Cardiac fibroblast (primary cell): ENCODE measurements at regions not wholly inside any gene's neighbourhood (a gene's known extent, or its start where the extent isn't known, plus 50 kb on each side); places are given as distances from the start of the nearest gene placed in this dataset.
"Not testable (repeated sequence)": the region's sequence is repeated elsewhere in the genome, so short reads cannot be mapped to it uniquely, and the experiment has no call there.

ENCODE experiments used
- DNase-seq, 2 donors: peaks; one replicate each; pipeline versions ENCODE4 v3.0.0 to v3.0.0-alpha.2; 2010; ENCODE audit warnings: low read depth in 2 of 2
- H3K4me3 ChIP-seq, 2 donors: replicated peaks in 1 of 2; 1 replicate in 1 of 2; 2 replicates in 1 of 2; pipeline ENCODE4 v1.5.1; 2011; ENCODE audit warnings: low read depth in 2 of 2, low read length in 2 of 2, mild to moderate bottlenecking in 2 of 2, moderate library complexity in 1 of 2
- TF ChIP-seq, protein P1 (sequence below): IDR thresholded peaks from one replicate; pipeline ENCODE4 v1.5.1; 2011; ENCODE audit warnings: low read depth, mild to moderate bottlenecking, low read length, inconsistent platforms

DNA sequence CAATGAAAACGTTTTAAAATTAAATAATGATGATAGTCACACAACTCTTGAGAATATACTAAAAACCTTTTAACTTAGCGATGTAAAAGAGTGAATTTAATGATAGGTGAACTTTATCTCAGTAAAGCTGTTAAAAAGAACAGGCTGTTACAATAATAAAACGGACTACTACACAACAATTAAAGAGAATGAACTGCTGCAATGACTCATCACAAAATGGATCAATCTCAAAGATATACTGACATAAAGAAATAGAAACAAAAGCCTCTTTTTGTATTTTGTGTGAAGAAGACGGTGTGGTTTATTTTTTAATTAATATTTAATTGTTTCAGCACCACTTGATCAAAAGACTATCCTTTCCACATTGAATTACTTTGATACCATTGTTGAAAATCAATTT, 352.4 kb upstream of the GJE1 start:
- TF ChIP-seq, protein P1, sequence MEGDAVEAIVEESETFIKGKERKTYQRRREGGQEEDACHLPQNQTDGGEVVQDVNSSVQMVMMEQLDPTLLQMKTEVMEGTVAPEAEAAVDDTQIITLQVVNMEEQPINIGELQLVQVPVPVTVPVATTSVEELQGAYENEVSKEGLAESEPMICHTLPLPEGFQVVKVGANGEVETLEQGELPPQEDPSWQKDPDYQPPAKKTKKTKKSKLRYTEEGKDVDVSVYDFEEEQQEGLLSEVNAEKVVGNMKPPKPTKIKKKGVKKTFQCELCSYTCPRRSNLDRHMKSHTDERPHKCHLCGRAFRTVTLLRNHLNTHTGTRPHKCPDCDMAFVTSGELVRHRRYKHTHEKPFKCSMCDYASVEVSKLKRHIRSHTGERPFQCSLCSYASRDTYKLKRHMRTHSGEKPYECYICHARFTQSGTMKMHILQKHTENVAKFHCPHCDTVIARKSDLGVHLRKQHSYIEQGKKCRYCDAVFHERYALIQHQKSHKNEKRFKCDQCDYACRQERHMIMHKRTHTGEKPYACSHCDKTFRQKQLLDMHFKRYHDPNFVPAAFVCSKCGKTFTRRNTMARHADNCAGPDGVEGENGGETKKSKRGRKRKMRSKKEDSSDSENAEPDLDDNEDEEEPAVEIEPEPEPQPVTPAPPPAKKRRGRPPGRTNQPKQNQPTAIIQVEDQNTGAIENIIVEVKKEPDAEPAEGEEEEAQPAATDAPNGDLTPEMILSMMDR: no peak
- no peak for DNase-seq
- no peak overlapping the region for H3K4me3 ChIP-seq

DNA sequence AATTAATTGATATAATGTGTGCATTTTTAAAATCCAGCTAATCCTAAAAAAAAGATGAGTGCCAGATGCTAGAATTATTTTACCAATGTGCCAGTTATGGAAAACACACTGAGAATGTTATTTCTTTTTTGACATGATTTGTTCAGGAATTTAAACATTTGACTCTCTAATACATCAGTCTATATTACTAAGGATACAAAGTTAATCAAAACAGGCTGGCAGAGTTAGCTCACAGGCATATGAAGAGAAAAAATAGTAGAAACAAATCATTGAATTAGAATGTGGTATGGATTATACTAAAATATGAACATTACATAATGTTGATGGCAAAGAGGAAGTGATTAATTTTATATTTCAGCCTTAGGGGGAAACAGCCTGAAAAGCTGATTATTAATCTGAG, 368.3 kb upstream of the GJE1 start:
- no peak for DNase-seq
- no peak overlapping the region for H3K4me3 ChIP-seq
- TF ChIP-seq, protein P1: no peak

DNA sequence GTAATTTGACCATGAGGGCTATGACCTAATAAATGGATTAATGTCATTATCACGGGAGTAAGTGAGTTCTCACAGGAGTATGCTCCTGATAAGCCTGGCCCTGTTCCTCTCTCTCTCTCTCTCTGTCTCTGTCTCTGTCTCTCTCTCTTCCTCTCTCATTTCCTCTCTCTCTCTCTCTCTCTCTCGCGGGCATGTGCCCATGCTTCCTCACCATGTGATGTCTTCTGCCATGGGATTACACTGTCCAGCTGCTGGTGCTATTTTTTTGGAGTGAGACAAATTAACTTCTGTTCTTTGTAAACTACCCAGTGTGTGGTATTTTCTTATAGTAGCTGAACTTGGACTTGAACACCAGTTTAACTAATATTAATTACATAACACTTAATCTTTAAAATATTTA, 374.3 kb upstream of the GJE1 start:
- no peak overlapping the region for H3K4me3 ChIP-seq
- DNase-seq: no peak
- TF ChIP-seq, protein P1: no peak

DNA sequence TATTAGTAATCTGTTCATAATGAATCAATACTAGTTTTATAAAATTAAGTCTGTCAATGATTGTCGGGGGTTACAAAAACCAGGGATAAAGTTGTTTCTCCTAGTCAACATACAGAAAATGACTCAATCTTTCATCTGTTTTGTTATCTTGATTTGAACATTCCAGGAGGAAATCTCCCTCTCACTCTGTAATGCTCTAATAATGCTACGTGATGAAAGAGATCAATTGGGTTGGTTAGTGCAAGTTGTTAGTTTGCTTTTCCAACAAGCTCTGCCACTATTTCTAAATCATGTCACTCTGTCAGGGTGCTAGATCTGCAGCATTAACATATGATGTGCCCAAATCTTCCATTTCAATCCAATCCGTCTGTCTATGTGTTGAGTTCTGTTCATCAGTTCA, 379.5 kb upstream of the GJE1 start:
- no peak for DNase-seq
- H3K4me3 ChIP-seq: no peak overlapping the region
- TF ChIP-seq, protein P1: no peak

DNA sequence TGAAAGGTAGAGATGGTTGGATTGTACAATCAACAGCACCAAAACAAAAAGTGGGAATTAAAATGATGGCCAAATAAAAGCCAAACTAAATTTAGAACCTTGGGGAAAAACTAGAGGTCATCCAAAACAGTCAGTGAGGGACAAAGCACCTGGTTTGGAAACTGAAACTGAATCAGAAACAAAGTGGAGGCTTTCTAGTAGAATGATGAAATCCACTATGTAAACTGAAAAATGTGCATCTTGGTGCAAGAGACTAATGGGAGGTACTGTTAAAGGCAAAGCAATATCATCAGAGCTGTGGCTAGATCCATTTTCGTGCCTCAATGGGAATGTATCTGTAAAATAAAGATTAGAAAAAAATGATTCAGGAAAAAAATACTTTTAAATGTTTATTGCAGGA, 380.0 kb upstream of the GJE1 start:
- no peak overlapping the region for H3K4me3 ChIP-seq
- TF ChIP-seq, protein P1: no peak
- DNase-seq: no peak

DNA sequence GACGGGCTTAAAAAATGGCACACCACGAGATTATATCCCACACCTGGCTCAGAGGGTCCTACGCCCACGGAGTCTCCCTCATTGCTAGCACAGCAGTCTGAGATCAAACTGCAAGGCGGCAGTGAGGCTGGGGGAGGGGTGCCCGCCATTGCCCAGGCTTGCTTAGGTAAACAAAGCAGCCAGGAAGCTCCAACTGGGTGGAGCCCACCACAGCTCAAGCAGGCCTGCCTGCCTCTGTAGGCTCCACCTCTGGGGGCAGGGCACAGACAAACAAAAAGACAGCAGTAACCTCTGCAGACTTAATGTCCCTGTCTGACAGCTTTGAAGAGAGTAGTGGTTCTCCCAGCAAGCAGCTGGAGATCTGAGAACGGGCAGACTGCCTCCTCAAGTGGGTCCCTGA, 386.4 kb upstream of the GJE1 start:
- not testable (repeated sequence) for H3K4me3 ChIP-seq, DNase-seq

DNA sequence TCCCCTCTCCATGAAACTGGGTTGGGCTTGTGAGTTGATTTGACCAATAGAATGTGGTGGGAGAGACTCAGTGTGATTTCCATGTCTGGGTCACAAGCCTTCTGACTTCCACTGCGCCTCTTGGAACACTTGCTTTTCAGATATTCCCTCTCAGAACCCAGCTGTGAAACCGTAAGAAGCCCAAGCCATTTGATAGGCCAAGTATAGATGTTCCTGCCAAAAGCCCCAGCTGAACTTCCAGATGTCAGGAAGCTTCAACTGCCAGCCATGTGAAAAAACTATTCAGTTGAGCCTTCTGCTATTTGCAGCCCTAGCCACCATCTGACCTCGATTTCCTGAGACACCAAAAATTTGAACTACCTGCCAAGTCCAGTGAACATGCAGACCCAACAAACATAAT, 387.8 kb upstream of the GJE1 start:
- peak in 1 of 2 donors; percentile 60 for DNase-seq
- no peak overlapping the region for H3K4me3 ChIP-seq
- TF ChIP-seq, protein P1: no peak
